ENCODE measurements at regions not wholly inside any gene's neighbourhood (a gene's known extent, or its start where the extent isn't known, plus 50 kb on each side); places are given as distances from the start of the nearest gene placed in this dataset.

DNA sequence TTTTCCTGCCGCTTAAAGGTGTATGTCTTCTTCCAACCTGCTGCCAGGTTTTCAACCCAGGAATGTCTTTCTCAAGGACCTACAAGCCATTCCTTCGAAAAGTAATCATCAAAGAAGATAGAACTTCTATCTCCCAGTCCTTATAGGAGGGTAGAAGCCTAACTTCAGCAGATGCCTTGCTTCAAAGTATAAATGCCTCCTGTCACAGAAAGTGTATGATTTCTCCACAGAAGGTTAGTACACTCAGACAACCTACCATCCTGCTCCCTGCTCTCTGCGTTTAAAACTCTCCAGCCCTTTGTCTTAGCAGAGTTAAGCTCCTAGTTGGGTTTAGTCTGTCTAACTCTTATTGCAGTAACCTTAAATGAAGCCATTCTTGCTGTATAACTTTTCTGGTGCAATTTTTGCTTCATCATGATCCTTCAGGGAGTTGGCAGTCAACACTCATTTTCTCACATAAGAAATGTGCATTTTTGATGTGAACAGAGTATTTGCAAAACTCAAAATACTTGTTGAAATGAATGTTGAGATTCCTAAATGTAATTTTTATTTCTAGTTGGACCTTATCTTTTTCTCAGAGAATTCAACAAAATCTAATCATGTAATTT lies 737.5 kb downstream of the LIG4 start:
- TF ChIP-seq, protein P1, sequence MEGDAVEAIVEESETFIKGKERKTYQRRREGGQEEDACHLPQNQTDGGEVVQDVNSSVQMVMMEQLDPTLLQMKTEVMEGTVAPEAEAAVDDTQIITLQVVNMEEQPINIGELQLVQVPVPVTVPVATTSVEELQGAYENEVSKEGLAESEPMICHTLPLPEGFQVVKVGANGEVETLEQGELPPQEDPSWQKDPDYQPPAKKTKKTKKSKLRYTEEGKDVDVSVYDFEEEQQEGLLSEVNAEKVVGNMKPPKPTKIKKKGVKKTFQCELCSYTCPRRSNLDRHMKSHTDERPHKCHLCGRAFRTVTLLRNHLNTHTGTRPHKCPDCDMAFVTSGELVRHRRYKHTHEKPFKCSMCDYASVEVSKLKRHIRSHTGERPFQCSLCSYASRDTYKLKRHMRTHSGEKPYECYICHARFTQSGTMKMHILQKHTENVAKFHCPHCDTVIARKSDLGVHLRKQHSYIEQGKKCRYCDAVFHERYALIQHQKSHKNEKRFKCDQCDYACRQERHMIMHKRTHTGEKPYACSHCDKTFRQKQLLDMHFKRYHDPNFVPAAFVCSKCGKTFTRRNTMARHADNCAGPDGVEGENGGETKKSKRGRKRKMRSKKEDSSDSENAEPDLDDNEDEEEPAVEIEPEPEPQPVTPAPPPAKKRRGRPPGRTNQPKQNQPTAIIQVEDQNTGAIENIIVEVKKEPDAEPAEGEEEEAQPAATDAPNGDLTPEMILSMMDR (conservative IDR thresholded peaks at IDR 0.05 in 1 of 2, IDR thresholded peaks at IDR 0.05 in 1 of 2; ENCODE audit: extremely low read depth in 1 of 2, insufficient read depth in 1 of 2, low read depth in 1 of 2, low read length in 2 of 2), result no peak
- no peak for TF ChIP-seq EZH2 (IDR thresholded peaks at IDR 0.05; ENCODE audit: borderline replicate concordance, low read length)
